H1 (cell line): ENCODE measurements at regions not wholly inside any gene's neighbourhood (a gene's known extent, or its start where the extent isn't known, plus 50 kb on each side); places are given as distances from the start of the nearest gene placed in this dataset.

Source experiments
- CTCF ChIA-PET: fragments of 300-600 bp; sonication (Branson Sonifier 250); formaldehyde crosslinking; loops from one replicate; lab custom pipeline; 2021; ENCODE audit not compliant: partially characterized antibody; lab: Charles Lee
- POLR2A ChIA-PET: fragments of 300-600 bp; sonication (Branson Sonifier 250); formaldehyde crosslinking; loops from one replicate; lab custom pipeline; 2021; ENCODE audit warnings: inconsistent platforms; ENCODE audit not compliant: partially characterized antibody; lab: Charles Lee
- DNase-seq, 2 experiments: peaks; one replicate each; pipeline versions ENCODE4 v3.0.0 to v3.0.0-alpha.2; 2010 to 2022; ENCODE audit warnings: low spot score in 2 of 2, low read depth in 1 of 2, mixed read lengths in 1 of 2
- FAIRE-seq: peaks from 2 replicates; lab custom pipeline; 2011; peaks lifted over from hg19 to GRCh38; lab: Jason Lieb, UNC
- H2AFZ ChIP-seq: 2 replicates; pipeline ENCODE4 v1.8.1; 2012; ENCODE audit warnings: low read length, inconsistent platforms
- H2AK5ac ChIP-seq: 2 replicates; pipeline ENCODE4 v1.6.1; 2013; ENCODE audit warnings: low read depth, low read length
- H2BK120ac ChIP-seq: replicated peaks from 2 replicates; pipeline ENCODE3; 2013; ENCODE audit warnings: low read depth, low read length, inconsistent platforms
- H2BK12ac ChIP-seq: 2 replicates; pipeline ENCODE4 v1.6.1; 2013; ENCODE audit warnings: low read depth, low read length
- H2BK15ac ChIP-seq: 2 replicates; pipeline ENCODE4 v1.6.1; 2013; ENCODE audit warnings: low read length
- H2BK20ac ChIP-seq: 2 replicates; pipeline ENCODE4 v1.6.1; 2013; ENCODE audit warnings: low read length
- H2BK5ac ChIP-seq: 2 replicates; pipeline ENCODE4 v1.6.1; 2013; ENCODE audit warnings: low read depth, low read length
- H3K14ac ChIP-seq: 2 replicates; pipeline ENCODE4 v1.6.1; 2013; ENCODE audit warnings: inconsistent platforms; ENCODE audit not compliant: insufficient read length
- H3K18ac ChIP-seq: 2 replicates; pipeline ENCODE4 v1.6.1; 2013; ENCODE audit warnings: low read length; ENCODE audit errors: extremely low read depth
- H3K23ac ChIP-seq: 2 replicates; pipeline ENCODE4 v1.6.1; 2013; ENCODE audit warnings: inconsistent platforms; ENCODE audit not compliant: insufficient read length
- H3K23me2 ChIP-seq: 2 replicates; pipeline ENCODE4 v1.6.1; 2013; ENCODE audit warnings: low read depth, low read length
- H3K27ac ChIP-seq: 2 replicates; pipeline ENCODE4 v1.6.1; 2011; ENCODE audit warnings: low read depth, low read length, inconsistent platforms
- H3K27me3 ChIP-seq, 4 experiments: replicated peaks in 1 of 4; 1 replicate in 1 of 4; 2 replicates in 3 of 4; pipeline versions ENCODE4 v1.6.1 to v1.8.1; 2011 to 2013; ENCODE audit warnings: low read length in 3 of 4, mild to moderate bottlenecking in 3 of 4, inconsistent platforms in 2 of 4, mixed read lengths in 2 of 4, moderate library complexity in 1 of 4; ENCODE audit not compliant: control insufficient read depth in 3 of 4, insufficient read depth in 3 of 4; ENCODE audit errors: extremely low read depth in 1 of 4
- H3K36me3 ChIP-seq, 4 experiments: 2 replicates each; pipeline versions ENCODE4 v1.6.1 to v1.8.1; 2011 to 2013; ENCODE audit warnings: mild to moderate bottlenecking in 4 of 4, low read length in 3 of 4, moderate library complexity in 2 of 4, control low read depth in 1 of 4, inconsistent platforms in 1 of 4; ENCODE audit not compliant: insufficient read depth in 4 of 4, control insufficient read depth in 2 of 4
- H3K4ac ChIP-seq: replicated peaks from 2 replicates; pipeline ENCODE3; 2013; ENCODE audit warnings: low read length, low read depth, mixed read lengths, inconsistent platforms; ENCODE audit not compliant: insufficient read length
- H3K4me1 ChIP-seq, 4 experiments: replicated peaks in 1 of 4; 1 replicate in 1 of 4; 2 replicates in 3 of 4; pipeline versions ENCODE4 v1.6.1 to v1.8.1; 2011 to 2013; ENCODE audit warnings: low read length in 3 of 4, inconsistent platforms in 2 of 4, mixed read lengths in 1 of 4; ENCODE audit not compliant: insufficient read depth in 4 of 4, control insufficient read depth in 3 of 4
- H3K4me2 ChIP-seq, 2 experiments: 2 replicates each; pipeline versions ENCODE4 v1.6.1 to v1.8.1; 2011 to 2013; ENCODE audit warnings: low read depth in 2 of 2, low read length in 2 of 2, control low read depth in 1 of 2, inconsistent platforms in 1 of 2, mild to moderate bottlenecking in 1 of 2; ENCODE audit not compliant: insufficient read depth in 1 of 2
- H3K4me3 ChIP-seq, 4 experiments: fragments of 200-600, 300-600 bp in 1 of 4; sonication (generic), shearing (Covaris generic), sonication (Bioruptor Twin) in 1 of 4; 2 replicates each; pipeline versions ENCODE4 v1.5.1 to v1.8.1; 2011 to 2016; ENCODE audit warnings: low read length in 4 of 4, low read depth in 3 of 4, control low read depth in 2 of 4, inconsistent platforms in 2 of 4, mild to moderate bottlenecking in 2 of 4, mixed read lengths in 1 of 4, moderate library complexity in 1 of 4; ENCODE audit not compliant: insufficient read depth in 2 of 4; ENCODE audit errors: extremely low read depth in 1 of 4
- H3K56ac ChIP-seq: replicated peaks from 2 replicates; pipeline ENCODE3; 2013; ENCODE audit warnings: low read depth, mild to moderate bottlenecking, mixed read lengths, low read length, inconsistent platforms; ENCODE audit not compliant: insufficient read length
- H3K79me1 ChIP-seq: 2 replicates; pipeline ENCODE4 v1.6.1; 2013; ENCODE audit warnings: low read depth, low read length, control low read depth
- H3K79me2 ChIP-seq, 2 experiments: 2 replicates each; pipeline versions ENCODE4 v1.6.1 to v1.8.1; 2012 to 2013; ENCODE audit warnings: low read length in 2 of 2, mild to moderate bottlenecking in 2 of 2, inconsistent platforms in 1 of 2; ENCODE audit not compliant: insufficient read depth in 2 of 2, control insufficient read depth in 1 of 2
- H3K9ac ChIP-seq, 4 experiments: replicated peaks in 1 of 4; 1 replicate in 1 of 4; 2 replicates in 3 of 4; pipeline versions ENCODE4 v1.6.1 to v1.8.1; 2011 to 2013; ENCODE audit warnings: low read depth in 3 of 4, low read length in 3 of 4, control low read depth in 2 of 4, mild to moderate bottlenecking in 2 of 4, moderate library complexity in 2 of 4, inconsistent platforms in 1 of 4; ENCODE audit errors: extremely low read depth in 1 of 4
- H3K9me3 ChIP-seq, 2 experiments: 2 replicates each; pipeline versions ENCODE4 v1.6.1 to v1.8.1; 2012 to 2013; ENCODE audit warnings: mild to moderate bottlenecking in 2 of 2, moderate library complexity in 2 of 2, control low read depth in 1 of 2, inconsistent platforms in 1 of 2, low read depth in 1 of 2, low read length in 1 of 2, mixed read lengths in 1 of 2; ENCODE audit not compliant: insufficient read depth in 2 of 2
- H4K20me1 ChIP-seq, 2 experiments: replicated peaks in 1 of 2; 2 replicates each; pipeline versions ENCODE3 to v1.8.1; 2011 to 2013; ENCODE audit warnings: inconsistent platforms in 2 of 2, low read length in 2 of 2, mild to moderate bottlenecking in 1 of 2; ENCODE audit not compliant: insufficient read depth in 2 of 2, control insufficient read depth in 1 of 2
- H4K5ac ChIP-seq: 2 replicates; pipeline ENCODE4 v1.6.1; 2013; ENCODE audit warnings: low read length, low read depth, mixed read lengths, inconsistent platforms; ENCODE audit not compliant: insufficient read length
- H4K8ac ChIP-seq: 2 replicates; pipeline ENCODE4 v1.8.0; 2013; ENCODE audit warnings: mild to moderate bottlenecking, moderate library complexity, low read length, inconsistent platforms; ENCODE audit not compliant: insufficient read depth; ENCODE audit errors: extremely low read depth
- H4K91ac ChIP-seq: replicated peaks from 2 replicates; pipeline ENCODE3; 2013; ENCODE audit warnings: low read length, mixed read lengths, inconsistent platforms; ENCODE audit not compliant: insufficient read length
- BCL11A ChIP-seq, 2 experiments: IDR thresholded peaks; one replicate each; pipeline ENCODE4 v1.6.1; 2011; ENCODE audit warnings: low read depth in 2 of 2, low read length in 2 of 2, mild to moderate bottlenecking in 2 of 2
- CTBP2 ChIP-seq: IDR thresholded peaks from 2 replicates; pipeline ENCODE4 v1.7.0; 2011; ENCODE audit warnings: borderline replicate concordance, mild to moderate bottlenecking, moderate library complexity, mixed read lengths, low read length; ENCODE audit not compliant: insufficient read depth, insufficient read length
- SAP30 ChIP-seq: fragments of 300-600 bp; sonication (generic); IDR thresholded peaks from 2 replicates; pipeline ENCODE4 v1.7.1; 2012; ENCODE audit warnings: low read length, moderate library complexity, mild to moderate bottlenecking, inconsistent platforms; ENCODE audit not compliant: insufficient read depth, insufficient replicate concordance
- TAF1 ChIP-seq: IDR thresholded peaks from 2 replicates; pipeline ENCODE4 v1.6.1; 2011; ENCODE audit warnings: mild to moderate bottlenecking, low read depth, low read length
- WGBS, 2 experiments: shearing (Covaris generic) in 1 of 2; methylation state at CpG; one replicate each; pipeline versions ENCODE4 v1.1.6 to v1.1.7; 2013 to 2015; ENCODE audit warnings: low lambda C conversion rate in 2 of 2, mixed read lengths in 2 of 2, inconsistent platforms in 1 of 2, low coverage in 1 of 2, missing lambda C conversion rate in 1 of 2; ENCODE audit not compliant: insufficient replicate concordance in 2 of 2, insufficient coverage in 1 of 2, insufficient read length in 1 of 2; ENCODE audit errors: extremely low coverage in 1 of 2, missing lambda C conversion rate in 1 of 2; 5-methylcytosine and 5-hydroxymethylcytosine counted together

GRCh38 chr3:99578339-99578970 lies 59.9 kb upstream of the COL8A1 start:
- H3K9ac ChIP-seq: no peak overlapping the region
- CTCF ChIA-PET: no interaction called here
- no peaks in the 10 kb centered on the region for H3K27me3 ChIP-seq
- H3K23ac ChIP-seq: no peak overlapping the region
- H3K4ac ChIP-seq: no peak overlapping the region
- no peak overlapping the region for H2AFZ ChIP-seq
- H2BK12ac ChIP-seq: no peak overlapping the region
- H3K4me2 ChIP-seq: no peak overlapping the region
- no peaks in the 10 kb centered on the region for H3K79me2 ChIP-seq
- no peaks in the 10 kb centered on the region for H3K4me1 ChIP-seq
- DNase-seq (no peak), FAIRE-seq (no peak)
- H2BK120ac ChIP-seq: no peak overlapping the region
- H3K14ac ChIP-seq: no peak overlapping the region
- no peak overlapping the region for H4K8ac ChIP-seq
- no peak overlapping the region for H3K18ac ChIP-seq
- H2AK5ac ChIP-seq: no peak overlapping the region
- no peak overlapping the region for H4K91ac ChIP-seq
- no peak overlapping the region for H2BK15ac ChIP-seq
- no peak overlapping the region for H2BK20ac ChIP-seq
- no peaks in the 10 kb centered on the region for H4K20me1 ChIP-seq
- no peaks in the 10 kb centered on the region for H3K79me1 ChIP-seq
- TF ChIP-seq SAP30: no peak
- no peak for TF ChIP-seq BCL11A (IDR thresholded peaks at IDR 0.05; ENCODE audit: low read depth in 2 of 2, low read length in 2 of 2)
- TF ChIP-seq CTBP2: no peak
- TF ChIP-seq TAF1: no peak
- POLR2A ChIA-PET: no interaction called here
- no peak overlapping the region for H4K5ac ChIP-seq
- H3K56ac ChIP-seq: no peak overlapping the region
- no peaks in the 10 kb centered on the region for H3K9me3 ChIP-seq
- no peak overlapping the region for H2BK5ac ChIP-seq
- H3K27ac ChIP-seq: no peak overlapping the region
- H3K23me2 ChIP-seq: no peaks in the 10 kb centered on the region
- no peak overlapping the region for H3K4me3 ChIP-seq
- 88% methylated on average over 1 of the region's 1 CpG; no CpG with 5 or more reads in 1 of the 2 experiments for WGBS, 2 experiments
- H3K36me3 ChIP-seq: no peaks in the 10 kb centered on the region
